ENCODE measurements at regions not wholly inside any gene's neighbourhood (a gene's known extent, or its start where the extent isn't known, plus 50 kb on each side); places are given as distances from the start of the nearest gene placed in this dataset.

- TF ChIP-seq USF2 (IDR thresholded peaks at IDR 0.05; ENCODE audit: borderline replicate concordance, low read depth, low read length) (no peak), NR2C1 (IDR thresholded peaks at IDR 0.05) (no peak)
These were observed 65.4 kb upstream of the CASZ1 start for GRCh38 chr1:10861822-10862221.

Data from GM12878 (cell line).